ENCODE measurements at regions not wholly inside any gene's neighbourhood (a gene's known extent, or its start where the extent isn't known, plus 50 kb on each side); places are given as distances from the start of the nearest gene placed in this dataset.
"Not testable (repeated sequence)": the region's sequence is repeated elsewhere in the genome, so short reads cannot be mapped to it uniquely, and the experiment has no call there.

- DNase-seq = no peak
Observed at GRCh38 chr2:221997683-221998082, 301.1 kb downstream of the PAX3 start.

GRCh38 chr2:221997100-221997499, 301.7 kb downstream of the PAX3 start:
- peak; percentile 86 for DNase-seq

GRCh38 chr2:221994926-221995325, 303.9 kb downstream of the PAX3 start:
- DNase-seq = no peak

GRCh38 chr2:221984376-221984775, 314.4 kb downstream of the PAX3 start:
- not testable (repeated sequence) for DNase-seq

GRCh38 chr2:221981912-221982470, 316.8 kb downstream of the PAX3 start:
- DNase-seq = no peak

GRCh38 chr2:221975151-221975550, 323.6 kb downstream of the PAX3 start:
- no peak for DNase-seq

- no peak for DNase-seq
Observed at GRCh38 chr2:221973902-221974301, 324.9 kb downstream of the PAX3 start.

GRCh38 chr2:221973502-221973901, 325.3 kb downstream of the PAX3 start:
- no peak for DNase-seq

GRCh38 chr2:221972813-221973478, 325.9 kb downstream of the PAX3 start:
- no peak for DNase-seq

GRCh38 chr2:221970389-221970788, 328.4 kb downstream of the PAX3 start:
- no peak for DNase-seq

GRCh38 chr2:221969830-221970144, 329.0 kb downstream of the PAX3 start:
- no peak for DNase-seq

- DNase-seq = peak; percentile 20
Observed at GRCh38 chr2:221969087-221969829, 329.5 kb downstream of the PAX3 start.

- no peak for DNase-seq
Observed at GRCh38 chr2:221962186-221962585, 336.6 kb downstream of the PAX3 start.

GRCh38 chr2:221961561-221961960, 337.2 kb downstream of the PAX3 start:
- no peak for DNase-seq

- DNase-seq = no peak
Observed at GRCh38 chr2:221958224-221958623, 340.6 kb downstream of the PAX3 start.

- no peak for DNase-seq
Observed at GRCh38 chr2:221948076-221948475, 350.7 kb downstream of the PAX3 start.

GRCh38 chr2:221944452-221944851, 354.3 kb downstream of the PAX3 start:
- not testable (repeated sequence) for DNase-seq

- no peak for DNase-seq
Observed at GRCh38 chr2:221943076-221943810, 355.6 kb downstream of the PAX3 start.

- no peak for DNase-seq
Observed at GRCh38 chr2:221931251-221931991, 359.3 kb upstream of the EPHA4 start.

- no peak for DNase-seq
Observed at GRCh38 chr2:221929259-221929658, 357.2 kb upstream of the EPHA4 start.

- no peak for DNase-seq
Observed at GRCh38 chr2:221926327-221926726, 354.2 kb upstream of the EPHA4 start.

GRCh38 chr2:221924576-221924975, 352.5 kb upstream of the EPHA4 start:
- DNase-seq = no peak

- DNase-seq = no peak
Observed at GRCh38 chr2:221915926-221916325, 343.8 kb upstream of the EPHA4 start.
